H9 (cell line): ENCODE measurements at regions not wholly inside any gene's neighbourhood (a gene's known extent, or its start where the extent isn't known, plus 50 kb on each side); places are given as distances from the start of the nearest gene placed in this dataset.
A peak's percentile ranks its signal among the peaks of the same experiment; 100 is the strongest.

Experiments
- DNase-seq: peaks from one replicate; pipeline ENCODE4 v3.0.0-alpha.2; 2017
- H2AFZ ChIP-seq: one replicate; pipeline ENCODE4 v1.6.1; 2013; ENCODE audit warnings: mild to moderate bottlenecking, low read length, control low read depth, moderate library complexity
- H2AK5ac ChIP-seq: 2 replicates; pipeline ENCODE4 v1.6.1; 2013; ENCODE audit warnings: low read length, control low read depth, mixed read lengths; ENCODE audit not compliant: insufficient read length
- H2BK120ac ChIP-seq: one replicate; pipeline ENCODE4 v1.6.1; 2013; ENCODE audit warnings: low read depth, mild to moderate bottlenecking, low read length, control low read depth, inconsistent platforms; ENCODE audit not compliant: poor library complexity, severe bottlenecking
- H2BK12ac ChIP-seq: 2 replicates; pipeline ENCODE4 v1.6.1; 2013; ENCODE audit warnings: low read length, control low read depth, mixed read lengths, low read depth; ENCODE audit not compliant: insufficient read length
- H2BK15ac ChIP-seq: 2 replicates; pipeline ENCODE4 v1.6.1; 2013; ENCODE audit warnings: low read depth, low read length, control low read depth
- H2BK20ac ChIP-seq: one replicate; pipeline ENCODE4 v1.6.1; 2013; ENCODE audit warnings: low read depth, mild to moderate bottlenecking, low read length, control low read depth, inconsistent platforms; ENCODE audit not compliant: poor library complexity, severe bottlenecking
- H2BK5ac ChIP-seq: 2 replicates; pipeline ENCODE4 v1.6.1; 2013; ENCODE audit warnings: low read length, control low read depth, mixed read lengths; ENCODE audit not compliant: insufficient read length
- H3K14ac ChIP-seq: 2 replicates; pipeline ENCODE4 v1.6.1; 2013; ENCODE audit warnings: low read length, control low read depth; ENCODE audit not compliant: insufficient read depth
- H3K18ac ChIP-seq: 2 replicates; pipeline ENCODE4 v1.6.1; 2013; ENCODE audit warnings: low read depth, mild to moderate bottlenecking, mixed read lengths, low read length, control low read depth; ENCODE audit not compliant: insufficient read length
- H3K23ac ChIP-seq: 2 replicates; pipeline ENCODE4 v1.6.1; 2013; ENCODE audit warnings: low read length, control low read depth, mixed read lengths, low read depth; ENCODE audit not compliant: insufficient read length
- H3K23me2 ChIP-seq: 2 replicates; pipeline ENCODE4 v1.6.1; 2013; ENCODE audit warnings: low read depth, mild to moderate bottlenecking, mixed read lengths, low read length, control low read depth; ENCODE audit not compliant: insufficient read length, poor library complexity, severe bottlenecking
- H3K27ac ChIP-seq: 2 replicates; pipeline ENCODE4 v1.5.1; 2013; ENCODE audit warnings: low read length, control low read depth, mixed read lengths, low read depth; ENCODE audit not compliant: insufficient read length
- H3K27me3 ChIP-seq: 2 replicates; pipeline ENCODE4 v1.6.1; 2013; ENCODE audit warnings: low read length, control low read depth, inconsistent platforms; ENCODE audit not compliant: insufficient read depth
- H3K4ac ChIP-seq: 2 replicates; pipeline ENCODE4 v1.6.1; 2013; ENCODE audit warnings: low read depth, mild to moderate bottlenecking, control low read depth, inconsistent platforms, low read length, moderate library complexity
- H3K4me1 ChIP-seq: 2 replicates; pipeline ENCODE4 v1.6.1; 2013; ENCODE audit warnings: low read length, control low read depth, inconsistent platforms; ENCODE audit not compliant: insufficient read depth
- H3K4me2 ChIP-seq: 2 replicates; pipeline ENCODE4 v1.6.1; 2013; ENCODE audit warnings: low read length, control low read depth, mixed read lengths; ENCODE audit not compliant: insufficient read length, insufficient read depth
- H3K56ac ChIP-seq: 2 replicates; pipeline ENCODE4 v1.6.1; 2013; ENCODE audit warnings: low read depth, mild to moderate bottlenecking, mixed read lengths, low read length, control low read depth; ENCODE audit not compliant: insufficient read length
- H3K79me1 ChIP-seq: 2 replicates; pipeline ENCODE4 v1.6.1; 2013; ENCODE audit warnings: low read depth, mild to moderate bottlenecking, moderate library complexity, low read length, control low read depth, inconsistent platforms; ENCODE audit not compliant: insufficient read depth, poor library complexity, severe bottlenecking
- H3K79me2 ChIP-seq: 2 replicates; pipeline ENCODE4 v1.6.1; 2013; ENCODE audit warnings: low read length, control low read depth, inconsistent platforms; ENCODE audit not compliant: insufficient read depth
- H3K9ac ChIP-seq: 2 replicates; pipeline ENCODE4 v1.6.1; 2013; ENCODE audit warnings: low read length, control low read depth, mixed read lengths; ENCODE audit not compliant: insufficient read length; ENCODE audit errors: extremely low read depth
- H3K9me3 ChIP-seq: one replicate; pipeline ENCODE4 v1.6.1; 2013; ENCODE audit warnings: low read depth, low read length, inconsistent platforms; ENCODE audit not compliant: control insufficient read depth
- H3T11ph ChIP-seq: one replicate; pipeline ENCODE4 v1.6.1; 2013; ENCODE audit warnings: mild to moderate bottlenecking, low read length, control low read depth, inconsistent platforms
- H4K20me1 ChIP-seq: one replicate; pipeline ENCODE4 v1.6.1; 2013; ENCODE audit not compliant: control insufficient read depth, insufficient read length, insufficient read depth
- H4K5ac ChIP-seq: 2 replicates; pipeline ENCODE4 v1.6.1; 2013; ENCODE audit warnings: low read depth, mild to moderate bottlenecking, mixed read lengths, low read length, control low read depth; ENCODE audit not compliant: insufficient read length
- H4K8ac ChIP-seq: replicated peaks from 2 replicates; pipeline ENCODE4 v1.6.1; 2013; ENCODE audit warnings: low read length, control low read depth, mixed read lengths, low read depth; ENCODE audit not compliant: insufficient read length
- H4K91ac ChIP-seq: 2 replicates; pipeline ENCODE4 v1.6.1; 2013; ENCODE audit warnings: low read depth, mild to moderate bottlenecking, moderate library complexity, mixed read lengths, low read length, control low read depth; ENCODE audit not compliant: insufficient read length
- H3K27ac Mint-ChIP-seq, 3 experiments: 2 replicates in 2 of 3; 3 replicates in 1 of 3; pipeline ENCODE4 v1.8.0; 2020 to 2021; ENCODE audit warnings: mixed read lengths in 3 of 3, mild to moderate bottlenecking in 1 of 3, moderate library complexity in 1 of 3
- H3K27me3 Mint-ChIP-seq: 2 replicates; pipeline ENCODE4 v1.8.0; 2021; ENCODE audit warnings: low read depth, mild to moderate bottlenecking, moderate library complexity, mixed read lengths
- H3K36me3 Mint-ChIP-seq, 3 experiments: 2 replicates in 2 of 3; 3 replicates in 1 of 3; pipeline ENCODE4 v1.8.0; 2020 to 2021; ENCODE audit warnings: low read depth in 3 of 3, mixed read lengths in 3 of 3; ENCODE audit not compliant: insufficient read depth in 1 of 3
- H3K4me1 Mint-ChIP-seq, 2 experiments: 2 replicates each; pipeline ENCODE4 v1.8.0; 2020; ENCODE audit warnings: mixed read lengths in 2 of 2
- H3K4me3 Mint-ChIP-seq, 2 experiments: 2 replicates in 1 of 2; 3 replicates in 1 of 2; pipeline ENCODE4 v1.8.0; 2020 to 2021; ENCODE audit warnings: mild to moderate bottlenecking in 2 of 2, mixed read lengths in 2 of 2, moderate library complexity in 1 of 2
- H3K9me3 Mint-ChIP-seq, 2 experiments: 2 replicates in 1 of 2; 3 replicates in 1 of 2; pipeline ENCODE4 v1.8.0; 2020; ENCODE audit warnings: mild to moderate bottlenecking in 2 of 2, mixed read lengths in 2 of 2, moderate library complexity in 1 of 2
- WGBS: extraction: QIAGEN DNeasy Blood & Tissue Kit; methylation state at CpG from one replicate; pipeline ENCODE4 v1.1.7; 2013; ENCODE audit warnings: missing lambda C conversion rate, low lambda C conversion rate, mixed read lengths; ENCODE audit not compliant: insufficient read length; ENCODE audit errors: extremely low coverage; 5-methylcytosine and 5-hydroxymethylcytosine counted together
- TF ChIP-seq, protein P1 (sequence below): fragments of 200-600 bp; sonication (generic); conservative IDR thresholded peaks from 3 replicates; pipeline ENCODE4 v1.8.0; 2021; ENCODE audit warnings: antibody characterized with exemption, mild to moderate bottlenecking

DNA sequence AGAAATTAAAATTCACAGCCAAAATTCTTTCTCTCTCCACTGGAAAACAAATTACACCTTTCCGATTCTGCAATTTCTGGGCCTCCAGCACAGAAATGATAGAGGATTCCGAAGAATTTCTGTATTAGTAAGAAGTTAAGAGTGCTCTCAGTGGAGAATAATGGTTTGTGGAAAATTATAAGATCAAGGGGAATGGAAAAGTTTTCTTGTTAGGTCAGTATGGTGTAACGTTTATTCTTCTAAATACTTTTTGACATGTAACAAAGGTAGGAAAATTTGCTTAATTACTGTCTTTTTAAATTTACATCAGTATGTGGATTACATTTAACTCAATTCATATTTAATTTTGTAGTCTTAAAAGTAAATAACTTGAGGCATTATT, 288.3 kb upstream of the NFE2L3 start:
- Histone ChIP-seq H2BK120ac (no peak overlapping the region), H2BK20ac (no peak overlapping the region), H2BK15ac (no peak overlapping the region), H4K20me1 (no peaks in the 10 kb centered on the region), H3K4ac (no peak overlapping the region), H3K23me2 (peaks cover 3% of the 10 kb centered on the region), H3K27ac (no peak overlapping the region), H3K4me1 (0 out of 2 replicates have a peak, but pooled peaks cover 2% of the 10 kb centered on the region), H3K27me3 (peaks cover 30% of the 10 kb centered on the region), H3K14ac (no peak overlapping the region), H3K79me1 (no peaks in the 10 kb centered on the region), H3K9me3 (no peaks in the 10 kb centered on the region), H2BK5ac (no peak overlapping the region), H3T11ph (no peak overlapping the region), H3K18ac (no peak overlapping the region), H4K8ac (no peak overlapping the region), H2AK5ac (no peak overlapping the region), H3K9ac (no peak overlapping the region), H3K56ac (no peak overlapping the region), H3K79me2 (no peaks in the 10 kb centered on the region), H3K4me2 (no peak overlapping the region), H3K23ac (no peak overlapping the region), H4K91ac (no peak overlapping the region), H2AFZ (no peak overlapping the region), H4K5ac (no peak overlapping the region), H2BK12ac (no peak overlapping the region)
- no peak for DNase-seq
- peaks cover 51% of the 10 kb centered on the region for H3K27me3 Mint-ChIP-seq
- H3K27ac Mint-ChIP-seq, result peak overlapping the region in 1 of 3 experiments; percentile 44; a peak in 1 of 7 replicates
- no peaks in the 10 kb centered on the region for H3K36me3 Mint-ChIP-seq
- peaks cover 24 to 33% of the 10 kb centered on the region in 2 experiments for H3K4me1 Mint-ChIP-seq
- no CpG with 5 or more reads among the region's 3 CpGs for WGBS
- H3K9me3 Mint-ChIP-seq, result peaks cover 4 to 7% of the 10 kb centered on the region in 2 experiments; a peak in 2 of 5 replicates
- H3K4me3 Mint-ChIP-seq, result no peak overlapping the region
- TF ChIP-seq, protein P1, sequence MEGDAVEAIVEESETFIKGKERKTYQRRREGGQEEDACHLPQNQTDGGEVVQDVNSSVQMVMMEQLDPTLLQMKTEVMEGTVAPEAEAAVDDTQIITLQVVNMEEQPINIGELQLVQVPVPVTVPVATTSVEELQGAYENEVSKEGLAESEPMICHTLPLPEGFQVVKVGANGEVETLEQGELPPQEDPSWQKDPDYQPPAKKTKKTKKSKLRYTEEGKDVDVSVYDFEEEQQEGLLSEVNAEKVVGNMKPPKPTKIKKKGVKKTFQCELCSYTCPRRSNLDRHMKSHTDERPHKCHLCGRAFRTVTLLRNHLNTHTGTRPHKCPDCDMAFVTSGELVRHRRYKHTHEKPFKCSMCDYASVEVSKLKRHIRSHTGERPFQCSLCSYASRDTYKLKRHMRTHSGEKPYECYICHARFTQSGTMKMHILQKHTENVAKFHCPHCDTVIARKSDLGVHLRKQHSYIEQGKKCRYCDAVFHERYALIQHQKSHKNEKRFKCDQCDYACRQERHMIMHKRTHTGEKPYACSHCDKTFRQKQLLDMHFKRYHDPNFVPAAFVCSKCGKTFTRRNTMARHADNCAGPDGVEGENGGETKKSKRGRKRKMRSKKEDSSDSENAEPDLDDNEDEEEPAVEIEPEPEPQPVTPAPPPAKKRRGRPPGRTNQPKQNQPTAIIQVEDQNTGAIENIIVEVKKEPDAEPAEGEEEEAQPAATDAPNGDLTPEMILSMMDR, result no peak
